KMS-11 (cell line): ENCODE measurements at regions not wholly inside any gene's neighbourhood (a gene's known extent, or its start where the extent isn't known, plus 50 kb on each side); places are given as distances from the start of the nearest gene placed in this dataset.

ENCODE experiments used
- H2AFZ ChIP-seq: fragments of 200-600 bp; sonication (generic); 2 replicates; pipeline ENCODE4 v1.6.1; 2016; ENCODE audit warnings: antibody characterized with exemption, mixed run types, low read depth
- H3K27ac ChIP-seq: fragments of 200-600 bp; sonication (generic); 2 replicates; pipeline ENCODE4 v1.6.1; 2016; ENCODE audit warnings: mild to moderate bottlenecking, mixed run types
- H3K27me3 ChIP-seq: fragments of 200-600 bp; sonication (generic); 2 replicates; pipeline ENCODE4 v1.6.1; 2017; ENCODE audit warnings: mild to moderate bottlenecking, low read depth, mixed run types, moderate library complexity; ENCODE audit not compliant: insufficient read depth
- H3K36me3 ChIP-seq: fragments of 200-600 bp; sonication (generic); 2 replicates; pipeline ENCODE4 v1.6.1; 2017; ENCODE audit warnings: mild to moderate bottlenecking, mixed run types; ENCODE audit not compliant: insufficient read depth
- H3K4me1 ChIP-seq: fragments of 200-600 bp; sonication (generic); 2 replicates; pipeline ENCODE4 v1.6.1; 2016; ENCODE audit warnings: mild to moderate bottlenecking, low read depth, mixed run types; ENCODE audit not compliant: poor library complexity, severe bottlenecking
- H3K4me2 ChIP-seq: fragments of 200-600 bp; sonication (generic); 2 replicates; pipeline ENCODE4 v1.7.0; 2016; ENCODE audit warnings: mild to moderate bottlenecking, mixed run types
- H3K4me3 ChIP-seq: fragments of 200-600 bp; sonication (generic); IDR thresholded peaks from 2 replicates; pipeline ENCODE4 v1.6.1; 2017; ENCODE audit warnings: low read depth, low read length, mixed read lengths; ENCODE audit not compliant: insufficient read depth
- H3K79me2 ChIP-seq: fragments of 200-600 bp; sonication (generic); 2 replicates; pipeline ENCODE4 v1.6.1; 2016; ENCODE audit warnings: low read depth, mixed run types; ENCODE audit not compliant: insufficient read depth
- H3K9ac ChIP-seq: fragments of 200-600 bp; sonication (generic); 2 replicates; pipeline ENCODE4 v1.6.1; 2016; ENCODE audit warnings: mild to moderate bottlenecking, mixed run types
- H4K20me1 ChIP-seq: fragments of 200-600 bp; sonication (generic); 2 replicates; pipeline ENCODE4 v1.6.1; 2016; ENCODE audit warnings: mild to moderate bottlenecking, mixed run types; ENCODE audit not compliant: insufficient read depth
- TF ChIP-seq, protein P1 (sequence below): fragments of 200-600 bp; sonication (generic); conservative IDR thresholded peaks from 2 replicates; pipeline ENCODE4 v1.6.1; 2017; ENCODE audit warnings: low read depth, mild to moderate bottlenecking, antibody characterized with exemption, low read length, moderate library complexity, mixed read lengths

DNA sequence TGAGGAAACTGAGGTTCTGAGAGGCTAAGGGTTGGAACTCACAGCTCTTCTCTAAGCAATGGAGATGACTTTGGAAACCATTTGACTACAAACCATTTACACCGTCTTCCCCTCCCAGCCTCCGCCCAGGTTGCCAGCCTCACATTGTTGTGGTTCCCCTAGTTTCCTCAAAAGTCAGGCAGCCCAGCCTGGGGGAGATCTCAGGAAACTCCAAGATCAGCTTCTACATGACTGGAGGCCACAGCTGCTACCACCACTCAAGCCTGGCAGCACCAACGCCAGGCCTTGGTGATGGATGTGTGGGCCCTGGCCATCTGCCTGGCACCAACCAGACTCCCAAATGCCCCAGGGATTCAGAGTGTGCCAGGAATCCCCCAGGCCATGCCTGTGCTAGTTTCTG is 207.9 kb downstream of the TSHZ3 start:
- H4K20me1 ChIP-seq: no peaks in the 10 kb centered on the region
- H3K27me3 ChIP-seq: no peaks in the 10 kb centered on the region
- H3K4me2 ChIP-seq: no peak overlapping the region
- TF ChIP-seq, protein P1, sequence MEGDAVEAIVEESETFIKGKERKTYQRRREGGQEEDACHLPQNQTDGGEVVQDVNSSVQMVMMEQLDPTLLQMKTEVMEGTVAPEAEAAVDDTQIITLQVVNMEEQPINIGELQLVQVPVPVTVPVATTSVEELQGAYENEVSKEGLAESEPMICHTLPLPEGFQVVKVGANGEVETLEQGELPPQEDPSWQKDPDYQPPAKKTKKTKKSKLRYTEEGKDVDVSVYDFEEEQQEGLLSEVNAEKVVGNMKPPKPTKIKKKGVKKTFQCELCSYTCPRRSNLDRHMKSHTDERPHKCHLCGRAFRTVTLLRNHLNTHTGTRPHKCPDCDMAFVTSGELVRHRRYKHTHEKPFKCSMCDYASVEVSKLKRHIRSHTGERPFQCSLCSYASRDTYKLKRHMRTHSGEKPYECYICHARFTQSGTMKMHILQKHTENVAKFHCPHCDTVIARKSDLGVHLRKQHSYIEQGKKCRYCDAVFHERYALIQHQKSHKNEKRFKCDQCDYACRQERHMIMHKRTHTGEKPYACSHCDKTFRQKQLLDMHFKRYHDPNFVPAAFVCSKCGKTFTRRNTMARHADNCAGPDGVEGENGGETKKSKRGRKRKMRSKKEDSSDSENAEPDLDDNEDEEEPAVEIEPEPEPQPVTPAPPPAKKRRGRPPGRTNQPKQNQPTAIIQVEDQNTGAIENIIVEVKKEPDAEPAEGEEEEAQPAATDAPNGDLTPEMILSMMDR: no peak
- no peak overlapping the region for H3K4me3 ChIP-seq
- no peaks in the 10 kb centered on the region for H3K4me1 ChIP-seq
- H3K9ac ChIP-seq: no peak overlapping the region
- H3K79me2 ChIP-seq: no peaks in the 10 kb centered on the region
- no peaks in the 10 kb centered on the region for H3K36me3 ChIP-seq
- no peak overlapping the region for H2AFZ ChIP-seq
- no peak overlapping the region for H3K27ac ChIP-seq

DNA sequence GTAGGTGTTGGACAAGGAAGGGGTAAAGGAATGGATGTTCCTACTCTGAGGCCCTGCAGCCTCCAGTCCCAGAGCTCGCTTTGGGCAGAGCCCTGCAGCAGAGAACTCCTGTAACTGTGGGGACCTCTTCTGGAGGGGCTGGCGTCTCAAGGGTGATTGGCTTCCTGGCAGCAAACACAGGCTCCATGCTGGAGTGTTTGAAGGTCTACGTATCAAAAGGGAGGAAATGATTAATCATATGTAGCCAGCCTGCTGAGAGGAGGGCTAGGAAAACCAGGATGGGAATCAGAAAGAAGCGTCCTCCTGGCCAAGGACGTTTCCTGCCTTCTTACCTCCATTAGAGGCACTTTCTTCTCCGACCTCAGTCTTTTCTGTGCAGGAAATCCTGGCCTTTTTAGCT is 208.5 kb downstream of the TSHZ3 start:
- Histone ChIP-seq H3K4me2 (no peak overlapping the region), H3K27ac (no peak overlapping the region)

DNA sequence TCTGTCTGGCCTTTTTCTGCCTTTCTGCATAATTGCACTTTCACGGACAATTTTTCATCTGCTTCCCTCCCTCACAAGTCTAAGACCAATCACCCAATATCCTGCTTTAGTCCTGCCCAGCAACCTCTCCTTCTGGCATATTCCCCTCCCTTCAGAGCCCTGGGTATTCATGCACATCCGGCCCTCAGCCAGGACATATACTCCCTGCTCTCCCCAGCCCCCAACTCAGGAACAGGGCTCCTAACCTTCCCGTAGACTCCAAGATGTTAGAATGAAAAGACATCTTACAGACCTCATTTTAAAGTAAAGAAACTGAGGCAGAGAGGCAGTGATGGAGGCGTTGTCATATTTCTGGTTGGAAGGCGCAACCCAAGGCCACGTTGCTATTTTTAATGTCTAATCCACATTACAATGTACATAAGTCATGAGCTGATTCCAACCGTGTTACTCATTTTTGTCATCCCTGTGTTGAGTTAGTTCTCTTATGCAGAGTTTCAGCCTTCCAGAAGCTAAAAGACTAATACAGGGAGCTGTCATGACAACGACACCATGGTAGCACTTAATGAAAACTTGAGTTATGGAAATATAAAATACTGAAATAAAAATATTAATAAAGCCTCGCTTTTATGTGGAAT is 209.2 kb downstream of the TSHZ3 start:
- TF ChIP-seq, protein P1: no peak
- no peak overlapping the region for H3K27ac ChIP-seq
- H2AFZ ChIP-seq: no peak overlapping the region
- no peaks in the 10 kb centered on the region for H3K36me3 ChIP-seq
- no peaks in the 10 kb centered on the region for H3K79me2 ChIP-seq
- H3K4me3 ChIP-seq: no peak overlapping the region
- H4K20me1 ChIP-seq: no peaks in the 10 kb centered on the region
- no peak overlapping the region for H3K4me2 ChIP-seq
- H3K4me1 ChIP-seq: no peaks in the 10 kb centered on the region
- no peak overlapping the region for H3K9ac ChIP-seq
- H3K27me3 ChIP-seq: no peaks in the 10 kb centered on the region

More for the DNA sequence above, 208.5 kb downstream of the TSHZ3 start:
- Histone ChIP-seq H3K79me2 (no peaks in the 10 kb centered on the region), H3K36me3 (no peaks in the 10 kb centered on the region), H2AFZ (no peak overlapping the region), H3K4me1 (no peaks in the 10 kb centered on the region), H4K20me1 (no peaks in the 10 kb centered on the region), H3K4me3 (no peak overlapping the region), H3K27me3 (no peaks in the 10 kb centered on the region), H3K9ac (no peak overlapping the region)
- TF ChIP-seq, protein P1: no peak

DNA sequence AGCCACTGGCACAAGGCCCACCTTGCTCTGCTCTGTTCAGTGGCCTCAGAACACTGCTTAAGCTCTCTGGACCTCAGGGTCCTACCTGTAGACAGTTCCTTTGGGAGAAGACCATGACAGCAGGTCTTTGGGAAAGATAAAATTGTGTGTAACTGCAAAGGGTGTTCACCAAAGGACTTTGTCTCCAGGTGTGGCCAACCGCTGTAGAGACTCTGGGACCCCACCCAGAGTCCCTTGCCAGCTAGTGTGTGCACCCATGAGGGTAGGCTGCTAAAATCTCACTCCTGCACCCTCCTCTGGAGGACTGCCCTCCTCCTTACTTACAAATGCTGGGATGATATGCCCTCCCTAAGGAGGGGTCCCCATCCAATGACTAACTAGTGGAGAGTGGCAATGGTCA is 211.2 kb downstream of the TSHZ3 start:
- Histone ChIP-seq H3K27ac (no peak overlapping the region), H3K4me2 (no peak overlapping the region), H3K4me3 (no peak overlapping the region), H3K4me1 (no peaks in the 10 kb centered on the region), H3K36me3 (no peaks in the 10 kb centered on the region), H3K79me2 (no peaks in the 10 kb centered on the region), H2AFZ (no peak overlapping the region), H4K20me1 (no peaks in the 10 kb centered on the region), H3K9ac (no peak overlapping the region), H3K27me3 (no peaks in the 10 kb centered on the region)
- TF ChIP-seq, protein P1: no peak
